ENCODE measurements at regions not wholly inside any gene's neighbourhood (a gene's known extent, or its start where the extent isn't known, plus 50 kb on each side); places are given as distances from the start of the nearest gene placed in this dataset.
A peak's percentile ranks its signal among the peaks of the same experiment; 100 is the strongest.
"Not testable (repeated sequence)": the region's sequence is repeated elsewhere in the genome, so short reads cannot be mapped to it uniquely, and the experiment has no call there.

GRCh38 chr15:30816430-30816829 is 87.3 kb upstream of the FAN1 start:
- DNase-seq (ENCODE audit: low read depth): no peak
- TF ChIP-seq, protein P1, sequence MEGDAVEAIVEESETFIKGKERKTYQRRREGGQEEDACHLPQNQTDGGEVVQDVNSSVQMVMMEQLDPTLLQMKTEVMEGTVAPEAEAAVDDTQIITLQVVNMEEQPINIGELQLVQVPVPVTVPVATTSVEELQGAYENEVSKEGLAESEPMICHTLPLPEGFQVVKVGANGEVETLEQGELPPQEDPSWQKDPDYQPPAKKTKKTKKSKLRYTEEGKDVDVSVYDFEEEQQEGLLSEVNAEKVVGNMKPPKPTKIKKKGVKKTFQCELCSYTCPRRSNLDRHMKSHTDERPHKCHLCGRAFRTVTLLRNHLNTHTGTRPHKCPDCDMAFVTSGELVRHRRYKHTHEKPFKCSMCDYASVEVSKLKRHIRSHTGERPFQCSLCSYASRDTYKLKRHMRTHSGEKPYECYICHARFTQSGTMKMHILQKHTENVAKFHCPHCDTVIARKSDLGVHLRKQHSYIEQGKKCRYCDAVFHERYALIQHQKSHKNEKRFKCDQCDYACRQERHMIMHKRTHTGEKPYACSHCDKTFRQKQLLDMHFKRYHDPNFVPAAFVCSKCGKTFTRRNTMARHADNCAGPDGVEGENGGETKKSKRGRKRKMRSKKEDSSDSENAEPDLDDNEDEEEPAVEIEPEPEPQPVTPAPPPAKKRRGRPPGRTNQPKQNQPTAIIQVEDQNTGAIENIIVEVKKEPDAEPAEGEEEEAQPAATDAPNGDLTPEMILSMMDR (IDR thresholded peaks at IDR 0.05; ENCODE audit: low read depth, low read length, missing control alignments): no peak
- in situ Hi-C loops (cut with HindIII; ENCODE audit: low sequenced_read_pairs): no loop called here
- no peak overlapping the region for H3K4me3 ChIP-seq (ENCODE audit: low read depth, low read length)

- in situ Hi-C loops (cut with HindIII; ENCODE audit: low sequenced_read_pairs): not testable (repeated sequence)
- peak overlapping the region; percentile 58 for H3K4me3 ChIP-seq (ENCODE audit: low read depth, low read length)
- peak; percentile 26 for DNase-seq (ENCODE audit: low read depth)
Observed at GRCh38 chr15:30823068-30823813, 80.5 kb upstream of the FAN1 start.

DNA sequence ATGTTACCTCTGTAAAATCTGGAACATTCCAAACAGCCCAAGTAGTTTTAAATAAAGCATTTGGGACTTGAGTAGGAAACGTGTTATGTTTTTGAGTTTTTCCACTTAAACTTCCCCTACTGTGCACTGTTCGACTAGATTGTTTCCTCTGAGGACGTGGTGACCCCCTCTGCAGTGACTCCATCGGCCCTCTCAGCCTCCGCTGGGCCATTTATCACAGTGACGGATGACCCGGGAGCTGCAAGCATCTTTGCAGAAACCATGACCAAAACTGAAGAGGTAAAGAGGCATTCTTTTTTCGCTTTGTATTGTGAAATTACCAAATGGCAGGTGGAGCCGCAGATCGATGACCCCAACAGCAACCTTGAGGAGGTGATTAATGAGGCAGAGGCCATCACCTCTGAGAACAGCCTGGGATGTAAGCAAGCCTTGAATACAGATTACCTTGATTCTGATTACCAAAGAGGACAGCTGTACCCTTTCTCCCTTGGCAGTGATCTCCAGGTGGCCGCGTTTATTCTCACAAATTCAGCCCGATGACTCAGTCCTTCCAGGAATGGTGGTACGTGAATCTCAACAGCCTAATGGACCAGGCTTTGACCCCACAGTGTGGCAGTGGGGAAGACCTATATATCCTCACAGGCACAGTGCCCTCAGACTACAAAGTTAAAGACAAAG is 79.1 kb upstream of the FAN1 start:
- DNase-seq (ENCODE audit: low read depth): no peak
- in situ Hi-C loops (cut with HindIII; ENCODE audit: low sequenced_read_pairs): no loop called here
- H3K4me3 ChIP-seq (ENCODE audit: low read depth, low read length): peak overlapping the region; percentile 58
- TF ChIP-seq, protein P1 (IDR thresholded peaks at IDR 0.05; ENCODE audit: low read depth, low read length, missing control alignments): no peak

- TF ChIP-seq, protein P1 (IDR thresholded peaks at IDR 0.05; ENCODE audit: low read depth, low read length, missing control alignments): no peak
- DNase-seq (ENCODE audit: low read depth): no peak
- no peak overlapping the region for H3K4me3 ChIP-seq (ENCODE audit: low read depth, low read length)
- in situ Hi-C loops (cut with HindIII; ENCODE audit: low sequenced_read_pairs): no loop called here
Observed at GRCh38 chr15:30827625-30828303, 76.0 kb upstream of the FAN1 start.

DNA sequence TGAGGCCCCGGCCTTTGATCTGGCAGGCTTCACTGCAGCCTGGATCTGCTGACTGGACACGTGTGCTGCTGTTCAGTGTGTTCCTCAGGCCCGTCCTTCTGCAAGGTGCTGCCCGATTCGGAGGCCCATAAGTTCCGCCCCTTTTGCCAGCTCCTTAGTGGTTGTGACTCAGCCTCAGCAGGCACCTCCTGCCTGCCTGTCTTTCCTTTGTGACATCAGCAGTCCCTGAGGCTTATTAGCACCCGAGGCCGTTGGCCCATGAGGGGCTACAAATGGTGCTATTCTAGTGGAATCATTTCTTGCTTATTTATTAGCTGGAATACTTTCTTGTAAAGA is 75.4 kb upstream of the FAN1 start:
- DNase-seq (ENCODE audit: low read depth); in situ Hi-C loops (cut with HindIII; ENCODE audit: low sequenced_read_pairs): not testable (repeated sequence)

DNA sequence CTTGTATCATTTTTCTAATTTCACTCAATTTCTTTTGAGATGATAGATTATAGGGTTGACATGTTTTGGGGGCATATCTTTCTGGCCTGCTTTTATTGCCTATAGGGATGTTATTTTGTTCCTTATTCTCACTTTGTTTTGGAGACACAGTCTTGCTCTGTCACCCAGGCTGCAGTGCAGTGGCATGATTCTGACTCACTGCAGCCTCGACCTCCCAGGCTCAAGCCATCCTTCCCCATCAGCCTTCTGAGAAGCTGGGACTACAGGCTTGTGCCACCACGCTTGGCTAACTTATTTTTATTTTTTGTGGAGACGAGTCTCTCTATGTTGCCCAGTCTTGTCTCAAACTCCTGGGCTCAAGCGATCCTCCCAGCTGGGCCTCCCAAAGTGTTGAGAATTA is 72.8 kb upstream of the FAN1 start:
- no peak for DNase-seq (ENCODE audit: low read depth)
- in situ Hi-C loops (cut with HindIII; ENCODE audit: low sequenced_read_pairs): no loop called here
- TF ChIP-seq, protein P1 (IDR thresholded peaks at IDR 0.05; ENCODE audit: low read depth, low read length, missing control alignments): no peak
- H3K4me3 ChIP-seq (ENCODE audit: low read depth, low read length): no peak overlapping the region

More for the DNA sequence above, 75.4 kb upstream of the FAN1 start:
- H3K4me3 ChIP-seq (ENCODE audit: low read depth, low read length): not testable (repeated sequence)

DNA sequence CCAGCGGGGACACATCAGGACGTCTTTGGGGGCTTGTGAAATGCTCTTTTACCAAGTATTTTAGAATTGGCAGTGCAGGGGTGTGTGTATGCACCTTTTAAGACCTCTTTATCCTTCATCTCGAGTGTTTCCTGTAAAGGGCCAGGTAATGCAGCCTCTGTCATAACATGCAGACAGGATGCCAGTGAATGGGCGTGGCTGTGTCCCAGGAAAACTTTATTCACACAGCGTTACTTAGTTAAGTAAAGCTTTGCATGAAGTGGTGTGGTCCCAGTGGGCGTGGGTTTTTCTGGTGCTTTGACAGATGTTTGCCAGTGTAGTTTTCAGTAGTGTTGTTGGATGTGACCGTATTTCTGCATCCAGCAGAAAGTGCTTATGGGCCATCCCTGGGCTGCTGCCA is 70.3 kb upstream of the FAN1 start:
- in situ Hi-C loops (cut with HindIII; ENCODE audit: low sequenced_read_pairs); DNase-seq (ENCODE audit: low read depth); H3K4me3 ChIP-seq (ENCODE audit: low read depth, low read length): not testable (repeated sequence)

- H3K4me3 ChIP-seq (ENCODE audit: low read depth, low read length); DNase-seq (ENCODE audit: low read depth); in situ Hi-C loops (cut with HindIII; ENCODE audit: low sequenced_read_pairs): not testable (repeated sequence)
Observed at GRCh38 chr15:30841639-30842038, 62.1 kb upstream of the FAN1 start.

GRCh38 chr15:30842798-30843472 is 60.8 kb upstream of the FAN1 start:
- not testable (repeated sequence) for DNase-seq (ENCODE audit: low read depth)

DNA sequence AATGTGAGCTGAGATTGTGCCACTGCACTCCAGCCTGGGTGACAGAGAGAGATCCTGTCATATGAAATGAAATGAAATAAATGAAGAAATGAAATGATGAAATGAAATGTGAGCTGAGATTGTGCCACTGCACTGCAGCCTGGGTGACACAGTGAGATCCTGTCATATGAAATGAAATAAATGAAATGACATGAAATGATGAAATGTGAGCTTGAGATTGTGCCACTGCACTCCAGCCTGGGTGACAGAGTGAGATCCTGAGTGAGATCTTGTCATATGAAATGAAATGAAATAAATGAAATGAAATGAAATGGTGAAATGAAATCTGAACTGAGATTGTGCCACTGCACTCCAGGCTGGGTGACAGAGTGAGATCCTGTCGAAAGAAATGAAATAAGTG is 58.2 kb upstream of the FAN1 start:
- DNase-seq (ENCODE audit: low read depth); in situ Hi-C loops (cut with HindIII; ENCODE audit: low sequenced_read_pairs); H3K4me3 ChIP-seq (ENCODE audit: low read depth, low read length): not testable (repeated sequence)

More at GRCh38 chr15:30842798-30843472, 60.8 kb upstream of the FAN1 start:
- in situ Hi-C loops (cut with HindIII; ENCODE audit: low sequenced_read_pairs); H3K4me3 ChIP-seq (ENCODE audit: low read depth, low read length): not testable (repeated sequence)

All from astrocyte of the cerebellum (primary cell).